ENCODE measurements at regions not wholly inside any gene's neighbourhood (a gene's known extent, or its start where the extent isn't known, plus 50 kb on each side); places are given as distances from the start of the nearest gene placed in this dataset.
A peak's percentile ranks its signal among the peaks of the same experiment; 100 is the strongest.
"Not testable (repeated sequence)": the region's sequence is repeated elsewhere in the genome, so short reads cannot be mapped to it uniquely, and the experiment has no call there.

DNA sequence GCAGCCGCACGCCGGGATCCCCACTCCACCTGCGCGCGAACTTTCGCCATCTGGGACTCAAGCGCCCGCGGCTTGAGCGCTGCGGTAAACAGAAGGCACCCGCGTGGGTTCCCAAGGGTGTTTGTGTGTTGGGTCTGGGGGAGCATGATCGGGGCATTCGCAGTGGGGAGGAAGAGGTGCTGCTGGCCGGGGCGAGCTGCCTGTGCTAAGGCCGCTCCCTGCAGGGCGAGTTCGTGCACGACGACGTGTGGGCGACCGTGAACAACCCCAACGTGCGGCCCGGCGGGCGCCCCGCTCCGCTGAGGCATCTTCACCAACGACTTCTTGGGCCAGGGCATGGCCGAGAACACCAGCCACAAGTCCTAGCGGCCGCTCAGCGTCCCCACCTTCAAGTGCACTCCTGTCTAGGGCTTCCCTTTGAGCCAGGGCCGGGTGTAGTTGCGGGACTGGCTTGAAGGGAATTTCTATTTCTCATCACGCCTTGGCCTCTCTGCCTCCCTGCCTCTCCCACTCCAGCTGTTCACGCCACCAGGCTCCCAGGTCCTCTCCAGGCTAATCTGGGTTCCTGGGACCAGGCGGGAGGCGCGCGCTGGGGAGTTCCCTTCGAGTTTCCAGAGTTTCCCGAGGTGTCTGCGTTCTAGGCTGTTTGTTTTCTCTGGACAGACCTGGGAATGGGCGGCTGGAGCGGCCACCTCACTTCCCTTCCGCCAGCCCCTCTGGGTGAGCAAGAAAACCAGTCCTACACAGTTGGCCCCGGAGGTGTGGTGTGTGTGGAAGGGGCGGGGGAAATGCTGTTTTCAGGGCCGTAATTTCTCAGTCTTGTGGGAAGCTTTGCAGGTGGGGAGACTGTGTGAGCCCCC, 417.8 kb upstream of the TMTC1 start:
- no peak for DNase-seq

GRCh38 chr12:30200864-30201263, 417.1 kb upstream of the TMTC1 start:
- DNase-seq, result no peak

- DNase-seq, result no peak
Measured at GRCh38 chr12:30197392-30198057, 413.8 kb upstream of the TMTC1 start.

DNA sequence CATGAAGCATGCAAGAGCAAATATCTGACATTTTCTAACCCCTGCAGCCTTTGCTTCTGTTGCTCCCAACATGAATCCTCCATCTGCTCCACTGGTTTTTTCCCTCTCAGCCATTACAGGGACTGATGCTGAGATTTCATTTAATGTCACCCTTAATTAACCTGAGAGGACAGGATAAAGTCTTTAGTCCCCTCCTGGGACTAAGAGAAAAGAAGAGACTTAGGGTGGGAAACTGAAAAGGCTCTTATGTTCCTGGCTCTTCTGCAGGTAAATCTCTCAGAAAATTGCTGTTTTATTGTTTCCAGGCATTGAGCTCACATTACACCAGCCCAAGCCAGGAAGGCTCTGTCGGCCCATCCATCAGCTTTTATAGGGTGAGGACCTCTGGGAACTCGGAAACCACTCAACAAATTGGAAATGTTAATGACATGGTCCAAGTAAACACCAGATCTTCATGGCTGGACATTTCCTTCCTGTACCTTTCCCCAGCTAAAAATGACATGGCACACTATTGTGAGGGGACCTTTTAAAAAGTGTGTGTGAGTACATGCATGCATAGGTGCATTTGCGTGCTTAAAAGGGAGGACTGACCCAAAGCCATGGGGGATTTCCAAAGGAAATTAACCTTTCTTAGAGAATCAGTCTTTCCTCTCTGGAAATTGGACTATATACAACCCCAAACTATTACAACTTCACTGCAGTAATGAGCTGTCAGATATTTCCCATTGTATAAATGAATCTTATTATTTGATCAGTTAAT, 408.1 kb upstream of the TMTC1 start:
- peak; percentile 33 for DNase-seq

GRCh38 chr12:30188602-30189326, 405.0 kb upstream of the TMTC1 start:
- DNase-seq, result no peak

GRCh38 chr12:30187426-30187825, 403.7 kb upstream of the TMTC1 start:
- no peak for DNase-seq

DNA sequence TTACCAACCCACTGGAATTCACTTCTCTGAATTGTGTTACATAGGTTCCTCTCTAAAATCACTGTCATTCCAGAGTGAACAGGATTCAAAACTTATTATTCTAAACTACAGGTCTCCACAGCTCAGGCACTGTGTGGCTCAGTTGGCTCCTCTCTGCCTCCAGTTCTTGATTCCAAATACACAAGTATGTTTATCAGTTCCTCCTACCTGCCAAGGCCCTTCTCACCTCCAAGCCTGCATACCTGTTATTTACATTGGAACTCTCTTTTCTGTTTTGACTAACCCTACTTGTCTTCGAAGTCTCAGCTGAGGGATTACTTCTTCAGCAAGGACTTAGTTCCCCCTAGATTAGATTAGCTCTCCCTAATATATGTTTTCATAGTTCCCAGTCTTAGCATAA, 397.6 kb upstream of the TMTC1 start:
- DNase-seq, result no peak

DNA sequence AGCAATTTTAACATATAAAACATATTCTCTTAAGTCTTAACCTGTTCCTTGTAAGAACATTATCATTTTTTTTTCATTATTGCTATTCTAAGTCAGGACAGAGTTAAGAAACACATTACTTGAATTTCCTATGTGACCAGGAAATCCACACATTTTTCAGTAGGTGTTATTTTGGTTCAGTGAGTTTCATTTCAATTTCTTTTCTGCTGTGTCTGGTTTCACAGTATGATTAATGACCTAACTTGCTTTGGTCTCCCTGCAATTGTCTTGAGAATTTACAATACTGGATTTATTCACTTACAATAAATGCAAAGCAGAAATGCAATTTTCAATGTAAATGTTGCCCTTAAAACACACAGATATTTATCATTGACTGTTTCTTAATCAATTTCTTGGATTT, 396.9 kb upstream of the TMTC1 start:
- DNase-seq, result no peak

DNA sequence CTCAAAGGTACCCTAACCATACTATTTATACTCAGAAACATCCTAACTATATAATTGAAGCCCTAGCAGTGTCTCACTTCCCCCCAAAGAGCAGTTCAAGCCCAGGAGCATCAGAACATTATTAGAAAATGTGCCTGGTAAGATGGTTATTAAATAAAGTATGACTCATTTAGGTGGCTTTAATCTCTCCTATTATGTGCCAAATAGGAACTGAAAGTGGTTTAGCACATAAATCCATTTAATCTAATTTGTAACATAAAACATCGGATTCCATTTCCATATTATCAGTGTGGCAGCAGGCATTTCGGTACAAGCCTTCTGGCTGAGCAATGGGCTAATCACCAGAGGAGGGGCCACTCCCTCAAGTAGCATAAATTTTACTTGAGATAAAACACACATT, 395.2 kb upstream of the TMTC1 start:
- DNase-seq, result no peak

- DNase-seq, result no peak
Measured at GRCh38 chr12:30169839-30170591, 386.3 kb upstream of the TMTC1 start.

DNA sequence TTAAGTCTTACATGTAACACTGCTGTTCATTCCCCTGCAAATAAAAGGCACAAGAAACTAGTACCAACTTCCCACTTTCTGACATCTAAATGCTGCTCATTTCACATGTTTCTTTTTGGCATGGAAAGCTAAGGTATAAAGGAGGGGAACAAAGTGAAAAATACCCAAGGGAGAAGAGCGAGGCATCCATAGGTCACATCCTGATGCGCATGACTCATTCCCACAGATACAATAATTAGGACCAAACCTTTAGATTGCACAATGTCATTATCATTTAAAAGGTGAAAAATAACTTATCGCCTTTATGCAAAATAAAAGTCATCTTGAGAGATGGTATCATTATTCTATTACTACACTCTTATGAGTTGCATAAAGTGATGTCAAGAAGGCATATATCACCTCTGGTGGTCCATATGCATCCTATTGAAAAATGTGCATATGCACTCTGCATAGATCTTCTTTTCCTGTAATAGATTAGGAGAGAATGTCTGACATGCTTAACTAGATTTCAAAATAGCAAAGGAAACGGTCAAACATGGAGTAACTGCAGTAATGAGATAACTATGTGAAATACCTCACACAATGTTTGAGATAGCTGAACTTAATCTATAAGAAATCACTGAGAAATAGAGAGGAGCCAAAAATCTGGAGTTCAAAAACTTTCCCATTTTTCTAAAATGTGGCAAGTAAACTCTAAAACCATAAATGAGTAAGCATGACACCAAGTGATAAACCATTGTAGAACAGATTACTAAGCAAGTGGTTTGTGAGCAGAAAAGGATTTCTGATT, 382.5 kb upstream of the TMTC1 start:
- no peak for DNase-seq

GRCh38 chr12:30164382-30165318, 380.9 kb upstream of the TMTC1 start:
- no peak for DNase-seq

DNA sequence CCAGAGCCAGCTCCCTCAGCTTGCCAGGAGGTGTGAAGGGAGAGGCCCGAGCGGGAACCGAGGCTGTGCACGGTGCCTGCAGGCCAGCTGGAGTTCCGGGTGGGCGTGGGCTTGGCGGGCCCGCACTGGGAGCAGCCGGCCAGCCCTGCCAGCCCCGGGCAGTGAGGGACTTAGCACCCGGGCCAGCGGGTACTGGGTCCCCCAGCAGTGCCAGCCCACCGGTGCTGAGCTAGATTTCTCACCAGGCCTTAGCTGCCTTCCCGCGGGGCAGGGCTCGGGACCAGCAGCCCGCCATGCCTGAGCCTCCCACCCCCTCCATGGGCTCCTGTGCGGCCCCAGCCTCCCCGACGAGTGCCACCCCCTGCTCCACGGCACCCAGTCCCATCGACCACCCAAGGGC, 373.1 kb upstream of the TMTC1 start:
- DNase-seq, result not testable (repeated sequence)

GRCh38 chr12:30155001-30155730, 371.4 kb upstream of the TMTC1 start:
- DNase-seq, result no peak

GRCh38 chr12:30153981-30154380, 370.2 kb upstream of the TMTC1 start:
- no peak for DNase-seq

- DNase-seq, result peak; percentile 5
Measured at GRCh38 chr12:30152705-30153104, 369.0 kb upstream of the TMTC1 start.

- DNase-seq, result no peak
Measured at GRCh38 chr12:30151831-30152230, 368.1 kb upstream of the TMTC1 start.

GRCh38 chr12:30146561-30146960, 362.8 kb upstream of the TMTC1 start:
- no peak for DNase-seq

DNA sequence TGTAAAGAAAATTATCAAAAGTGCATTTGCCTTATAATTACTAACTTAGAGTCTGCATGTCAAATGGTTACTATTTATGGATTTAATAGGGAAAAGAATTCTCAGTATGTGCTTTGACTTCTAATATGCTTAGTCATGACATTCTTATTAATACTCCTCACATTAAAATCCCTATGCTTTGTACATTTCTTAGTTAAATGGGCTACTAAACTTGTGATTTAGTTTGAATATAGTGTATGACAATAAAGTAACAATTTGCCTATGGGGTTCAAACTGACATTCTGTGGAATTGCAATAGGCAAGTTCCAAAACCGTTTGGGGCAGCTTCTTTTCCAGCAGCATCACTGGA, 361.9 kb upstream of the TMTC1 start:
- DNase-seq, result no peak
